ENCODE measurements at regions not wholly inside any gene's neighbourhood (a gene's known extent, or its start where the extent isn't known, plus 50 kb on each side); places are given as distances from the start of the nearest gene placed in this dataset.

DNA sequence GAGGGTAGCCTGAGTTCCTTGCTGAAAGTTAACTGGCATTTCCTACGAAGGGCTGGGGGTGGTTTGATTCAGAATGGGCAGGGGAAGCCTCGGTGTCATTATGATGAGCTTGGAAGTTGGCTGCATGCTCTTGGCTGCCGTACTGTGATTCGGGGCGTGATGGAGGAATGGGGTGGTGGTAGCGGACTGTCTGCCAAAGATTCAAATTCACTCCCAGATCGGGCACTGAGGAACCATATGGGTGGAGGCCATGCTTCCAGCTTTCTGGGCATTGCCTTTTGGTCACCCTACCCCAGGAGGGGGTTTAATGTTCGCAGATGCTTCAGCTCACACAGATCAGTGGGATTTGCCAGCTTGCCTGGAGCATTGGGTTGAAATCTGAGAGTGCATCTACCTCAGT, 492.8 kb upstream of the EEF2KMT start:
- no peak overlapping the region for H3K4me3 ChIP-seq (ENCODE audit: low read depth, low read length)
- no peak for DNase-seq (ENCODE audit: low read depth)
- TF ChIP-seq, protein P1, sequence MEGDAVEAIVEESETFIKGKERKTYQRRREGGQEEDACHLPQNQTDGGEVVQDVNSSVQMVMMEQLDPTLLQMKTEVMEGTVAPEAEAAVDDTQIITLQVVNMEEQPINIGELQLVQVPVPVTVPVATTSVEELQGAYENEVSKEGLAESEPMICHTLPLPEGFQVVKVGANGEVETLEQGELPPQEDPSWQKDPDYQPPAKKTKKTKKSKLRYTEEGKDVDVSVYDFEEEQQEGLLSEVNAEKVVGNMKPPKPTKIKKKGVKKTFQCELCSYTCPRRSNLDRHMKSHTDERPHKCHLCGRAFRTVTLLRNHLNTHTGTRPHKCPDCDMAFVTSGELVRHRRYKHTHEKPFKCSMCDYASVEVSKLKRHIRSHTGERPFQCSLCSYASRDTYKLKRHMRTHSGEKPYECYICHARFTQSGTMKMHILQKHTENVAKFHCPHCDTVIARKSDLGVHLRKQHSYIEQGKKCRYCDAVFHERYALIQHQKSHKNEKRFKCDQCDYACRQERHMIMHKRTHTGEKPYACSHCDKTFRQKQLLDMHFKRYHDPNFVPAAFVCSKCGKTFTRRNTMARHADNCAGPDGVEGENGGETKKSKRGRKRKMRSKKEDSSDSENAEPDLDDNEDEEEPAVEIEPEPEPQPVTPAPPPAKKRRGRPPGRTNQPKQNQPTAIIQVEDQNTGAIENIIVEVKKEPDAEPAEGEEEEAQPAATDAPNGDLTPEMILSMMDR (conservative IDR thresholded peaks at IDR 0.05; ENCODE audit: low read depth, low read length) = no peak

DNA sequence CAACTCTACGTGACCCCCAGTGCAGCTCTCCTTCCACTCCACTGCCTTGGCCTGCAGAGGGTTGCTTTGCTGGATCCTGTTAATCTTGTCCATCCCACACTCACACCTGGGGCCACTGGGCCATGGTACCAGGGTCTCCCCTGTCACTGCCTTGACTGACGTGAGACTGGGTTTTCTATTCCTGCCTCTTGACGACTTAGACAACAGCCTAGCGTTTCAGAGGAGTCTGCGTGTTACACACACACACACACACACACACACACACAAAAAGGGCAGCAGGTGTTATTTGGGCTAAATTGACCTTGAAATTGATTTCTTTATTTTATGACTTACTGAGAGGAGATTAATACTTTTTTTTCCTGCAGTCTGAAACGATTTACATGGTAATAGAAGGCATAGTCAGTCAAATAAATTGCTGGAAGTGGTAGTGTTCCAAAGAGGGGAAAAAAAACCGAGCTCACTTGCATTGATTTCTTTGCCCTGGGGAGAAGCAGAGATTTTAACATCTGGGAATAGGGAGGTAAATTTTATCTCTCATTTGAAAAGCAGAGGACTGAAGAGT, 492.3 kb upstream of the EEF2KMT start:
- TF ChIP-seq, protein P1 (conservative IDR thresholded peaks at IDR 0.05; ENCODE audit: low read depth, low read length) = no peak
- H3K4me3 ChIP-seq (ENCODE audit: low read depth, low read length) = no peak overlapping the region
- no peak for DNase-seq (ENCODE audit: low read depth)

DNA sequence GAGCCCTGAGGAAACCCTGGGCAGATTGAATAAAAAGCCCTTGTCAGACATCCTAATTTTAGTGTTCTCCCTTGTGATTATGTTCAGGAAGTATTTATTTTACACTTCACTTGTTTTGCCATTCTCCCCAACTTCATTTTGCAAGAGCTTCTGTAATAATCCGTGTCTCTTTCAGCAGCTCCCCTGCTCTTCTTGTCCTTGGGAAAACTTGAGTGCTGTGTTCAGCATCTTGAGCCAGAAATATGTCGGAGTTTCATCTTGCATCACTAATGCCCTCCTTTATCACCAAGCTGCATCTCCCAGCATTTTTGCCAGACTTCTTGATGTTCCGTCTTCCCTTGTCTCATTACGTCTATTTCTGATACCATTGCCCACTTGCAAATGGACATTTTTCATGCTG, 486.5 kb upstream of the EEF2KMT start:
- no peak overlapping the region for H3K4me3 ChIP-seq (ENCODE audit: low read depth, low read length)
- TF ChIP-seq, protein P1 (conservative IDR thresholded peaks at IDR 0.05; ENCODE audit: low read depth, low read length) = no peak
- DNase-seq (ENCODE audit: low read depth) = no peak

DNA sequence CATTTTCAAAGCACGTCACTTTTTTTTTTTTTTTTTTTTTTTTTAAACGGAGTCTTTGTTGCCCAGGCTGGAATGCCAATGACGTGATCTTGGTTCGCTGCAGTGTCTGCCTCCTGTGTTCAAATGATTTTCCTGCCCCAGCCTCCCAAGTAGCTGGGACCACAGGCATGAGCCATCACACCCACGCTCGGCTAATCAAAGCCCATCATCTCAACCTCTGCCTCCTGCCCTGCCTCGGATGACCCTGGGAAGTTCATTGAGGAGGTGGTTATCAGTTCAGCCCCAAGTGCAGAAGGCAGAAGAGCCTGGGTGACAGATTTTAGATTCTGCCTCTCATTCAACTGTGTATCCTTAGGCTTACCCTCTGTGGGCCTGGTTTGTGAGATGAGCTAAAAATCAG, 484.9 kb upstream of the EEF2KMT start:
- H3K4me3 ChIP-seq (ENCODE audit: low read depth, low read length) = no peak overlapping the region
- DNase-seq (ENCODE audit: low read depth) = no peak
- TF ChIP-seq, protein P1 (conservative IDR thresholded peaks at IDR 0.05; ENCODE audit: low read depth, low read length) = no peak

DNA sequence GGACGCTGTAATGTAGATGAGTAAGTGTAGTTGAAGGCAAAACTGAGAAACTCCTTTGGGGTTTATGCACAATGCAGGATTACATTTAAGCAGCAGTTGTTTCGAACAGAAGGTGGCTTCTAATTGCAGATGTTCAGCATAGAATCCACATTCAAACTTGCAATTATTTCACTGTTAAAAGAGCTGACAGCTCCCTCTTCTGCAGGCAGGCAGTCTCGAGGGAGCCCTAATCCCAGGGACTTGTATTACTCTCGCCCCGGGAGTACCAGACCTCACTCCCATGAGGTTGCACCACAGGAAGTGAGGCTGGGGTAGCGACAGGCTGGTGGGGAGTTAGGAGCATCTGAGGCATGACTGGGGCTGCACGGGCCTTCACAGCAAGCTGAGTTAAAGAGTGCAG, 484.3 kb upstream of the EEF2KMT start:
- no peak for DNase-seq (ENCODE audit: low read depth)
- TF ChIP-seq, protein P1 (conservative IDR thresholded peaks at IDR 0.05; ENCODE audit: low read depth, low read length) = no peak
- no peak overlapping the region for H3K4me3 ChIP-seq (ENCODE audit: low read depth, low read length)

DNA sequence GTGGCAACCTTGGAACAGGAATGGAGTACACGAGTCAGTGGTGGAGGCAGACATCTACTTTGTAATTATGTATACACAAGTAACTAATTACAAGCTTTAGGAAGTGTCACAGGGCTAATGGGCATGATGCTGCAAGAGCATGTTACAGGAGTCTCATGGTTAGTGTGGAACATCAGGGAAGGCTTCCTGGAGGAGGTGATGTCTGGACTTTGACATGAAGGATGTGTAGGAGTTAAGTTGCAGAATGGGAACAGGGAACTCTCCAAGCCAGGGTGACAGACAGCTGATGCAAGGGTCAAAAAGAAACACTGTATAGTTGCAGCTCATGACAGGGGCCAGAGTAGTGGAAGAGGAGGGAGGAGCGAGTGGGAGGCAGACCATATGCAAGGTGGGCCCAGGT, 483.8 kb upstream of the EEF2KMT start:
- DNase-seq (ENCODE audit: low read depth) = no peak
- TF ChIP-seq, protein P1 (conservative IDR thresholded peaks at IDR 0.05; ENCODE audit: low read depth, low read length) = no peak

DNA sequence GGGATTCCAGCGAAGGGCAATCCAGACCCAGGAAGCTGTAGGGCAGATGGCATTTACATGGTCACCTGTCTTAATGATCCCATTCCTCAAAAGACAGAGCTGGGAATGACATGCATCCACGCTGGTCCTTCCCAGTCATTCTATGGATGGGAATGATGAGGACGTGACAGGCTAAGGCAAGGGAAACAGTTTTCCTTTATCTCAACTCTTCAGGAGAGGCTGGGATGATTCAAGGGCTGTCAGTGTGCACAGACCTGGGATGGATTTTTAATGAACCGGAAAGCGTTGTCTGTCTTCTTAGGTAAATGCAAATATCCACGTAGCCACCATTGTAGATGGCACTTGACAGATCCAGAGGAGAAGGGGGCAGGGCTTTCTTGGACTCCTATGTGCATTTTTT, 483.2 kb upstream of the EEF2KMT start:
- no peak overlapping the region for H3K4me3 ChIP-seq (ENCODE audit: low read depth, low read length)
- TF ChIP-seq, protein P1 (conservative IDR thresholded peaks at IDR 0.05; ENCODE audit: low read depth, low read length) = no peak
- no peak for DNase-seq (ENCODE audit: low read depth)

More for the DNA sequence above, 483.8 kb upstream of the EEF2KMT start:
- no peak overlapping the region for H3K4me3 ChIP-seq (ENCODE audit: low read depth, low read length)
